BLaER1 (cell line): ENCODE measurements at regions not wholly inside any gene's neighbourhood (a gene's known extent, or its start where the extent isn't known, plus 50 kb on each side); places are given as distances from the start of the nearest gene placed in this dataset.

Source experiments
- H3K27ac ChIP-seq: shearing (Covaris generic); formaldehyde crosslinking; 2 replicates; pipeline ENCODE4 v1.8.1; 2022
- H3K27me3 ChIP-seq: shearing (Covaris generic); formaldehyde crosslinking; 2 replicates; pipeline ENCODE4 v1.8.1; 2022
- H3K36me3 ChIP-seq: shearing (Covaris generic); formaldehyde crosslinking; 2 replicates; pipeline ENCODE4 v1.8.1; 2022
- H3K4me1 ChIP-seq: shearing (Covaris generic); formaldehyde crosslinking; 2 replicates; pipeline ENCODE4 v1.8.1; 2022
- H3K4me2 ChIP-seq: shearing (Covaris generic); formaldehyde crosslinking; 2 replicates; pipeline ENCODE4 v1.8.1; 2022
- H3K4me3 ChIP-seq: shearing (Covaris generic); formaldehyde crosslinking; 2 replicates; pipeline ENCODE4 v1.8.1; 2022
- H3K9ac ChIP-seq: shearing (Covaris generic); formaldehyde crosslinking; 2 replicates; pipeline ENCODE4 v1.8.1; 2022
- H3K9me3 ChIP-seq: shearing (Covaris generic); formaldehyde crosslinking; 2 replicates; pipeline ENCODE4 v1.8.1; 2022
- H4K20me1 ChIP-seq: shearing (Covaris generic); formaldehyde crosslinking; 2 replicates; pipeline ENCODE4 v1.8.1; 2022
- Cebpa-rat ChIP-seq: shearing (Covaris generic); IDR thresholded peaks from 2 replicates; pipeline ENCODE4 v1.8.1; 2022

DNA sequence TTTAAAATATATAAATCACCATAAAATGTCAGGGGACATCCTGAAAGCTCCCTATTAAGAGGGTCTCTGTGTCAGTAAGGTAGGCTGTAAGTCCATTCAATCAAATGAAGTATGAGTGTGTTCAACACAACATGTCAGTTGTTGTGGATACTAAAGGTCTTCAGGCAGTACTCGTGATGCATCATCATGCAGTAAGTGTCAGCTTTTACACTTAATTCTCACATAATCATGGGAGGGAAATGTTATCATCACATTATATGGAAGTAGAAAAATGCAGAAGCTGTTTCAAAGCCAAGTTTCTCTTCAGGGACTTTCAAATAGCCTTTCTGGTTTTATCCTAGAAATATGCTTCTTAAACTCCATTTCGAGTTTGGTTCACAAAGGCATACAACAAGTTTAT, 477.1 kb upstream of the ID2 start:
- Histone ChIP-seq H3K27me3 (no peaks in the 10 kb centered on the region), H3K4me3 (no peak overlapping the region), H3K36me3 (no peaks in the 10 kb centered on the region), H3K9me3 (peaks cover 35% of the 10 kb centered on the region), H3K4me2 (no peak overlapping the region), H3K27ac (no peak overlapping the region), H3K9ac (no peak overlapping the region), H4K20me1 (no peaks in the 10 kb centered on the region), H3K4me1 (peaks cover 12% of the 10 kb centered on the region)
- no peak for TF ChIP-seq Cebpa-rat

- Histone ChIP-seq H3K4me2 (no peak overlapping the region), H3K27ac (no peak overlapping the region), H3K4me1 (no peaks in the 10 kb centered on the region), H3K36me3 (no peaks in the 10 kb centered on the region), H3K9ac (no peak overlapping the region), H3K4me3 (no peak overlapping the region), H4K20me1 (no peaks in the 10 kb centered on the region), H3K9me3 (peaks cover 29% of the 10 kb centered on the region), H3K27me3 (no peaks in the 10 kb centered on the region)
- TF ChIP-seq Cebpa-rat = no peak
Measured at GRCh38 chr2:8209494-8209893, 472.4 kb upstream of the ID2 start.

DNA sequence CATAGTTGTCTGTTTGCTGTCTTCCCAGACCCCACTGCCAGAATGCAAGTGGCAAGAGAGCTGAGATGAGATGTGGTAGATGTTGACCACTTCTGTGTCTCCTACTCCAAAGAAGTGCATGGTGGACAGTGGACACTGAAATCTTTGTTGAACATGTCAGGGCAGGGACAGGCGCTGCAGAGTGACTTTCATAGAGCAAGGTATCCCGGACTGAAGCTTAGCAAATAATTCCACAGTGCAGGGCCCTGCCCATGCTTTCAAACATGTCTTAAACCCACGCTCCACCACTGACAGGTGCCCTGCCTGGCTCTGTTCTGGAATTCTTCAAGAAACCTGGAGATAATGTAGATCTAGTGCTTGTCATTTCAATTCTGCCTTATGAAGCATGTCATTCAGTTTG, 470.5 kb upstream of the ID2 start:
- H3K27me3 ChIP-seq = no peaks in the 10 kb centered on the region
- no peaks in the 10 kb centered on the region for H3K36me3 ChIP-seq
- no peaks in the 10 kb centered on the region for H4K20me1 ChIP-seq
- no peak overlapping the region for H3K4me2 ChIP-seq
- no peaks in the 10 kb centered on the region for H3K4me1 ChIP-seq
- peaks cover 23% of the 10 kb centered on the region for H3K9me3 ChIP-seq
- H3K9ac ChIP-seq = no peak overlapping the region
- no peak overlapping the region for H3K27ac ChIP-seq
- TF ChIP-seq Cebpa-rat = no peak
- H3K4me3 ChIP-seq = no peak overlapping the region

DNA sequence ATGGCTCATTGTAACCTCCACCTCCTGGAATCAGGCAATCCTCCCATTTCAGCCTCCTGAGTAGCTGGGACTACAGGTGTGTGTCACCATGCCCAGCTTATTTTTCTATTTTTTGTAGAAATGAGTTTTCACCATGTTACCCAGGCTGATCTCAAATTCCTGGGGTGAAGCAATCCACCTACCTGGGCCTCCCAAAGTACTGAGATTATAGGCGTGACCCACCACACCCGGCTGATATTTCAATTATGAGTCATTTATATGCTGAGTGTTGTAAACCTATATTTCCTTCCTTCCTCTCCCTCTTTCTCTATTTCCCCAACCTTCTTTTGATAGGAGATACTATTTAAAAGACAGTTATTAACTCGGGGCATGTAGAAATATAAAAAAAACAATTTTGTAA, 469.6 kb upstream of the ID2 start:
- H3K4me3 ChIP-seq = no peak overlapping the region
- no peaks in the 10 kb centered on the region for H3K27me3 ChIP-seq
- peaks cover 3% of the 10 kb centered on the region for H3K4me1 ChIP-seq
- no peaks in the 10 kb centered on the region for H3K36me3 ChIP-seq
- H3K27ac ChIP-seq = no peak overlapping the region
- no peaks in the 10 kb centered on the region for H4K20me1 ChIP-seq
- H3K9me3 ChIP-seq = peaks cover 17% of the 10 kb centered on the region
- H3K4me2 ChIP-seq = no peak overlapping the region
- no peak for TF ChIP-seq Cebpa-rat
- H3K9ac ChIP-seq = no peak overlapping the region

DNA sequence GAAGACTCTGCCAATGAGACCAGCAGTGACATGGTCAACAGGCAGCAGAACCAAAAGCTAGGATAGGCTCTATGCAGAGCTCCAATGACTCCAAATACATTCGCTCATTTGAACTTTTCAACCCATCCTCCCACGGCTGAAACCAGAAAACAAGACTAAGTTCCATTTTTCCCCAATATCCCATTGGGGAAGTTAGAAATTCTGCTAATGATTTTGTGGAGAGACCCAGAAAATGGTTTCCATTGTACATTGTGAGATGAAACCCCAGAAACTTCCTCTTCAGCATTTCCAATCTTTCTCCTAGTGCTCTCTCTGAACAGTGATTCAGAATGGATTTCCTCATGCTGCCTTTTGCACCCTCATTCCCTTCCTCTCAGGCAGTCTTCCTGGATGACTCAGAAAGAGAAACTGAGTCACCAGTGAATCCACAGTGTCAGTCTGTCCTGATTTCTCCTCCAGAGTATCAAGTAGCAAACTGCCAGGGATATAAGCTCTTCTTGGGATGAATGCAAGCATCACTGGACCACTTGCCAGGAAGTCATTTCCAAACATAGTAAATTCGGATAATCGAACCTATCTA, 467.7 kb upstream of the ID2 start:
- no peaks in the 10 kb centered on the region for H4K20me1 ChIP-seq
- no peaks in the 10 kb centered on the region for H3K36me3 ChIP-seq
- no peak overlapping the region for H3K9ac ChIP-seq
- peaks cover 9% of the 10 kb centered on the region for H3K4me1 ChIP-seq
- TF ChIP-seq Cebpa-rat = no peak
- peaks cover 6% of the 10 kb centered on the region; the same call in 1 of the 2 replicates for H3K9me3 ChIP-seq
- no peak overlapping the region for H3K4me3 ChIP-seq
- no peaks in the 10 kb centered on the region for H3K27me3 ChIP-seq
- H3K4me2 ChIP-seq = no peak overlapping the region
- no peak overlapping the region for H3K27ac ChIP-seq

- Histone ChIP-seq H3K36me3 (no peaks in the 10 kb centered on the region), H3K27me3 (no peaks in the 10 kb centered on the region), H3K9ac (no peak overlapping the region), H3K27ac (no peak overlapping the region), H3K4me1 (peaks cover 9% of the 10 kb centered on the region), H3K4me3 (no peak overlapping the region), H3K9me3 (peaks cover 1% of the 10 kb centered on the region; the same call in 1 of the 2 replicates), H3K4me2 (no peak overlapping the region), H4K20me1 (no peaks in the 10 kb centered on the region)
- no peak for TF ChIP-seq Cebpa-rat
Measured at GRCh38 chr2:8215159-8215863, 466.5 kb upstream of the ID2 start.

- no peak overlapping the region for H3K27ac ChIP-seq
- peaks cover 9% of the 10 kb centered on the region for H3K4me1 ChIP-seq
- no peak for TF ChIP-seq Cebpa-rat
- no peak overlapping the region for H3K4me3 ChIP-seq
- H4K20me1 ChIP-seq = no peaks in the 10 kb centered on the region
- no peak overlapping the region for H3K9ac ChIP-seq
- no peaks in the 10 kb centered on the region for H3K9me3 ChIP-seq
- no peak overlapping the region for H3K4me2 ChIP-seq
- H3K27me3 ChIP-seq = no peaks in the 10 kb centered on the region
- H3K36me3 ChIP-seq = no peaks in the 10 kb centered on the region
Measured at GRCh38 chr2:8215982-8216381, 465.9 kb upstream of the ID2 start.

GRCh38 chr2:8216397-8216796, 465.5 kb upstream of the ID2 start:
- TF ChIP-seq Cebpa-rat = no peak
- Histone ChIP-seq H3K4me1 (peaks cover 9% of the 10 kb centered on the region), H3K4me2 (no peak overlapping the region), H3K27me3 (no peaks in the 10 kb centered on the region), H3K9ac (no peak overlapping the region), H3K36me3 (no peaks in the 10 kb centered on the region), H3K9me3 (no peaks in the 10 kb centered on the region), H3K4me3 (no peak overlapping the region), H3K27ac (no peak overlapping the region), H4K20me1 (no peaks in the 10 kb centered on the region)

- H3K36me3 ChIP-seq = no peaks in the 10 kb centered on the region
- TF ChIP-seq Cebpa-rat = no peak
- H3K4me1 ChIP-seq = peaks cover 9% of the 10 kb centered on the region
- no peak overlapping the region for H3K9ac ChIP-seq
- H3K27me3 ChIP-seq = no peaks in the 10 kb centered on the region
- H3K9me3 ChIP-seq = no peaks in the 10 kb centered on the region
- peak overlapping the region; percentile 19; the same call in 1 of the 2 replicates for H3K4me2 ChIP-seq
- no peaks in the 10 kb centered on the region for H4K20me1 ChIP-seq
- no peak overlapping the region for H3K4me3 ChIP-seq
- H3K27ac ChIP-seq = no peak overlapping the region
Measured at GRCh38 chr2:8217468-8218030, 464.3 kb upstream of the ID2 start.

DNA sequence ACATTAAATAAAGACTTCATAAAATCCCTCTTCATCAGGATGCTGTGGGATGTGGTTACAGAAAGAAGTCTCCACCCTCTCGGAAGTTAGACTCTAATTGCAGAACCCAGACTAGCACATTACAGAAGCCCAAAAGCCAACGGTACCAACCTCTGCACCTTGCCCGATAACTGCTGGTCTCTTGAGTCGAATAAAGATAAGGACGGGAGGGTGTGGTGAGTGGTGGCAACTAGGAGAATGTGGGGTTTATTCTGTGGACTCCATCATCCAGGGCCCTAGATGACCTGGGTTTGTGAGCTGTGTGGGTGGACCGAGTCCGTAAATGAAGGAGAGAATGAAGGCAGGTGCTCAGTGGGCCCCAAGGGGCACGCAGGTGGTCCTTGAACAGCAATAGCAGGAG, 462.8 kb upstream of the ID2 start:
- H3K27me3 ChIP-seq = no peaks in the 10 kb centered on the region
- no peak overlapping the region for H3K4me3 ChIP-seq
- no peaks in the 10 kb centered on the region for H3K36me3 ChIP-seq
- no peak for TF ChIP-seq Cebpa-rat
- H3K4me1 ChIP-seq = peaks cover 9% of the 10 kb centered on the region
- H3K27ac ChIP-seq = no peak overlapping the region
- H4K20me1 ChIP-seq = no peaks in the 10 kb centered on the region
- no peaks in the 10 kb centered on the region for H3K9me3 ChIP-seq
- no peak overlapping the region for H3K4me2 ChIP-seq
- no peak overlapping the region for H3K9ac ChIP-seq
